GM12878 (cell line): ENCODE measurements at regions not wholly inside any gene's neighbourhood (a gene's known extent, or its start where the extent isn't known, plus 50 kb on each side); places are given as distances from the start of the nearest gene placed in this dataset.

Experiments
- ATAC-seq: fragments of 200-7000 bp; cut with Tn5 transposase; 3 replicates; pipeline ENCODE4 v1.9.1; 2020; ENCODE audit warnings: mild to moderate bottlenecking, moderate library complexity
- BruUV-seq: library from RNA; stranded (reverse); fragments of 400-500 nt; replicated peaks from 2 replicates; lab custom pipeline; 2021; lab: Mats Ljungman, UMichigan
- CTCF ChIA-PET: fragments of 300-600 bp; sonication (Branson Sonifier 250); formaldehyde crosslinking; extraction: SDS; loops from one replicate; lab custom pipeline; 2021; ENCODE audit warnings: inconsistent platforms; lab: Yijun Ruan, JAX
- POLR2A ChIA-PET: fragments of 350-600 bp; formaldehyde crosslinking; extraction: SDS; loops from one replicate; lab custom pipeline; 2021; ENCODE audit warnings: inconsistent platforms; lab: Charles Lee
- RAD21 ChIA-PET: fragments of 300-600 bp; sonication (Branson Sonifier 250); formaldehyde crosslinking; loops from one replicate; lab custom pipeline; 2023; ENCODE audit warnings: antibody characterized with exemption; ENCODE audit not compliant: unreplicated experiment; lab: Charles Lee
- SMC1A ChIA-PET: fragments of 300-600 bp; sonication (Branson Sonifier 250); formaldehyde crosslinking; loops from one replicate; lab custom pipeline; 2023; ENCODE audit not compliant: unreplicated experiment, uncharacterized antibody; lab: Charles Lee
- DNase-seq: peaks from one replicate; pipeline ENCODE4 v3.0.0-alpha.2; 2011; ENCODE audit warnings: low read depth, low spot score
- FAIRE-seq: peaks from 3 replicates; lab custom pipeline; 2011; peaks lifted over from hg19 to GRCh38; lab: Jason Lieb, UNC
- H2AFZ ChIP-seq: 2 replicates; pipeline ENCODE4 v1.6.0; 2011; ENCODE audit warnings: low read depth, low read length, control low read depth; ENCODE audit not compliant: control insufficient read depth
- H3K27ac ChIP-seq: 2 replicates; pipeline ENCODE4 v1.5.1; 2011; ENCODE audit warnings: control low read depth; ENCODE audit not compliant: control insufficient read depth, insufficient read depth
- H3K27me3 ChIP-seq, 2 experiments: replicated peaks in 1 of 2; 2 replicates each; pipeline versions ENCODE4 v1.6.0 to v1.6.1; 2011; ENCODE audit warnings: low read length in 1 of 2; ENCODE audit not compliant: control insufficient read depth in 2 of 2, insufficient read depth in 2 of 2
- H3K36me3 ChIP-seq, 2 experiments: 2 replicates each; pipeline ENCODE4 v1.5.1; 2011; ENCODE audit warnings: low read length in 1 of 2; ENCODE audit not compliant: control insufficient read depth in 2 of 2, insufficient read depth in 2 of 2
- H3K4me1 ChIP-seq: 2 replicates; pipeline ENCODE4 v1.6.1; 2011; ENCODE audit warnings: mild to moderate bottlenecking, low read length, moderate library complexity, mixed read lengths; ENCODE audit not compliant: control insufficient read depth, insufficient read depth
- H3K4me2 ChIP-seq: 2 replicates; pipeline ENCODE4 v1.6.0; 2011; ENCODE audit warnings: control low read depth; ENCODE audit not compliant: control insufficient read depth, insufficient read depth
- H3K4me3 ChIP-seq: fragments of 200-600 bp; sonication (generic); 2 replicates; pipeline ENCODE4 v1.5.1; 2016
- H3K79me2 ChIP-seq: 2 replicates; pipeline ENCODE4 v1.6.0; 2011; ENCODE audit warnings: low read length; ENCODE audit not compliant: control insufficient read depth, insufficient read depth
- H3K9ac ChIP-seq: 2 replicates; pipeline ENCODE4 v1.8.0; 2011; ENCODE audit warnings: low read length, control low read depth, mixed read lengths; ENCODE audit not compliant: control insufficient read depth, insufficient read depth
- H3K9me3 ChIP-seq: replicated peaks from 3 replicates; pipeline ENCODE4 v1.5.1; 2011; ENCODE audit warnings: mild to moderate bottlenecking, low read length; ENCODE audit not compliant: control insufficient read depth, insufficient read depth
- H4K20me1 ChIP-seq: 2 replicates; pipeline ENCODE4 v1.6.0; 2011; ENCODE audit not compliant: control insufficient read depth, insufficient read depth
- CEBPB ChIP-seq, 2 experiments: fragments of 150-350 bp in 1 of 2; IDR thresholded peaks; 2 replicates each; pipeline ENCODE4 v1.6.1; 2012 to 2014; ENCODE audit warnings: low read depth in 2 of 2, low read length in 2 of 2, borderline replicate concordance in 1 of 2, inconsistent platforms in 1 of 2
- MLLT1 ChIP-seq: fragments of 450-650 bp; IDR thresholded peaks from 2 replicates; pipeline ENCODE4 v1.6.1; 2016; ENCODE audit warnings: mild to moderate bottlenecking
- SMAD5 ChIP-seq: IDR thresholded peaks from 2 replicates; pipeline ENCODE4 v1.6.1; 2016; ENCODE audit warnings: antibody characterized with exemption, low read depth
- SMC3 ChIP-seq: IDR thresholded peaks from 2 replicates; pipeline ENCODE4 v1.6.1; 2011; ENCODE audit warnings: low read length, improper control_type of control experiment, borderline replicate concordance
- SPI1 ChIP-seq: IDR thresholded peaks from 2 replicates; pipeline ENCODE4 v1.6.1; 2011; ENCODE audit warnings: low read depth, mild to moderate bottlenecking, low read length, moderate library complexity, borderline replicate concordance; ENCODE audit not compliant: insufficient read depth
- TBL1XR1 ChIP-seq: IDR thresholded peaks from 2 replicates; pipeline ENCODE4 v1.6.1; 2012; ENCODE audit warnings: low read depth, low read length, improper control_type of control experiment
- TCF7 ChIP-seq: IDR thresholded peaks from 2 replicates; pipeline ENCODE4 v1.6.1; 2014; ENCODE audit warnings: antibody characterized with exemption, borderline replicate concordance
- USF1 ChIP-seq: IDR thresholded peaks from 2 replicates; pipeline ENCODE4 v1.6.1; 2011; ENCODE audit warnings: borderline replicate concordance, low read depth, mild to moderate bottlenecking, moderate library complexity, mixed read lengths, low read length; ENCODE audit not compliant: insufficient read depth; ENCODE audit errors: extremely low read length
- USF2 ChIP-seq: IDR thresholded peaks from 2 replicates; pipeline ENCODE4 v1.6.1; 2011; ENCODE audit warnings: low read depth, low read length, improper control_type of control experiment, borderline replicate concordance
- WGBS: methylation state at CpG from one replicate; pipeline ENCODE4 v1.1.6; 2016; ENCODE audit warnings: low lambda C conversion rate; ENCODE audit not compliant: insufficient replicate concordance, insufficient coverage; ENCODE audit errors: missing lambda C conversion rate; 5-methylcytosine and 5-hydroxymethylcytosine counted together
- in situ Hi-C: fragments of 300-500 bp; cut with MboI; formaldehyde crosslinking; loops from 9 replicates; pipeline ENCODE4 v1.14.3; 2018; ENCODE audit warnings: mixed read lengths
- intact Hi-C: fragments of 100-400 bp; cut with micrococcal nuclease; formaldehyde crosslinking; loops from one replicate; pipeline ENCODE4 v1.14.2; 2022; ENCODE audit not compliant: unreplicated experiment

GRCh38 chr14:95817271-95817670 lies 59.4 kb upstream of the TUNAR start:
- intact Hi-C loops, result no loop called here
- DNase-seq, result no peak
- 0% methylated on average over 2 of the region's 2 CpGs for WGBS

More at GRCh38 chr14:95817271-95817670, 59.4 kb upstream of the TUNAR start:
- CTCF ChIA-PET, result no interaction called here
- ATAC-seq (no peak), FAIRE-seq (no peak)
- Histone ChIP-seq H3K4me1 (no peaks in the 10 kb centered on the region), H3K27ac (no peak overlapping the region), H3K4me3 (no peak overlapping the region), H3K36me3 (no peaks in the 10 kb centered on the region), H2AFZ (no peak overlapping the region), H3K9me3 (no peaks in the 10 kb centered on the region), H3K27me3 (peaks cover 0 to 4% of the 10 kb centered on the region in 2 experiments; a peak in 2 of 4 replicates), H3K79me2 (no peaks in the 10 kb centered on the region), H4K20me1 (no peaks in the 10 kb centered on the region), H3K4me2 (no peak overlapping the region), H3K9ac (no peak overlapping the region)
- RAD21 ChIA-PET, result no interaction called here
- POLR2A ChIA-PET, result no interaction called here
- SMC1A ChIA-PET, result no interaction called here
- TF ChIP-seq USF2, result no peak
- no peak for TF ChIP-seq SMAD5
- TF ChIP-seq TCF7, result no peak
- TF ChIP-seq MLLT1, result no peak
- no peak for TF ChIP-seq CEBPB (IDR thresholded peaks at IDR 0.05; ENCODE audit: borderline replicate concordance in 1 of 2, low read depth in 2 of 2, low read length in 2 of 2)
- no peak for TF ChIP-seq TBL1XR1
- no peak for TF ChIP-seq SPI1
- no peak for TF ChIP-seq SMC3
- no peak for TF ChIP-seq USF1
- in situ Hi-C loops, result no loop called here
- no TSS peak for BruUV-seq
